ENCODE measurements at regions not wholly inside any gene's neighbourhood (a gene's known extent, or its start where the extent isn't known, plus 50 kb on each side); places are given as distances from the start of the nearest gene placed in this dataset.
"Not testable (repeated sequence)": the region's sequence is repeated elsewhere in the genome, so short reads cannot be mapped to it uniquely, and the experiment has no call there.

DNA sequence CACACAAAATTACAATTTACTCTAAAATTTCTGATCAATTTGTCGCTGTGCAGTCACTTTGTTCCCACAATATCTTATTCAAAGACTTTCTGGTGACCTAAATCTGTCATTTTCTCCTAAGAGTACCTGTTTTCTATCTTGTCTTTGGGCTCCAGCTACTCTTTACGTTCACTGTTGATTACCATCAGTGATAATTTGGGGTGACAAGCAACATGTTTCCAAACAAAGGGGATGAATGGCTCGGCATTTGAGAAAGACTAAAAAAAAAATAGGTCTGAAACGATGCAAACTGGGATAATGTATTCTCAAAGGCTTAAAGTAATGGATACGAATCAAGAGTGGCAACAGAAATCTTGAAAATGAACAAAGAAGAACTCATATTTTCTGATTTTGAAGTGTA is 205.2 kb upstream of the DAB2 start:
- Histone ChIP-seq H3K27me3 (ENCODE audit: control insufficient read depth, insufficient read depth, low read length, poor library complexity, severe bottlenecking) (no peaks in the 10 kb centered on the region), H3K4me3 (ENCODE audit: insufficient read depth, low read depth, low read length) (no peak overlapping the region), H3K36me3 (ENCODE audit: control insufficient read depth, insufficient read depth, low read length) (no peaks in the 10 kb centered on the region), H3K9me3 (ENCODE audit: control insufficient read depth, low read length) (no peaks in the 10 kb centered on the region), H3K27ac (ENCODE audit: insufficient read depth, low read depth, low read length, poor library complexity, severe bottlenecking) (no peak overlapping the region), H3K4me1 (ENCODE audit: control insufficient read depth, insufficient read depth, low read length) (no peaks in the 10 kb centered on the region)
- WGBS, 2 experiments: 94 to 95% methylated on average over 5 of the region's 5 CpGs

- no peaks in the 10 kb centered on the region for H3K9me3 ChIP-seq (ENCODE audit: control insufficient read depth, low read length)
- H3K27ac ChIP-seq (ENCODE audit: insufficient read depth, low read depth, low read length, poor library complexity, severe bottlenecking): no peak overlapping the region
- H3K4me1 ChIP-seq (ENCODE audit: control insufficient read depth, insufficient read depth, low read length): no peaks in the 10 kb centered on the region
- no peaks in the 10 kb centered on the region for H3K27me3 ChIP-seq (ENCODE audit: control insufficient read depth, insufficient read depth, low read length, poor library complexity, severe bottlenecking)
- no peak overlapping the region for H3K4me3 ChIP-seq (ENCODE audit: insufficient read depth, low read depth, low read length)
- WGBS, 2 experiments: 98 to 99% methylated on average over 2 of the region's 2 CpGs
- no peaks in the 10 kb centered on the region for H3K36me3 ChIP-seq (ENCODE audit: control insufficient read depth, insufficient read depth, low read length)
These were observed 203.6 kb upstream of the DAB2 start for GRCh38 chr5:39628348-39628747.

DNA sequence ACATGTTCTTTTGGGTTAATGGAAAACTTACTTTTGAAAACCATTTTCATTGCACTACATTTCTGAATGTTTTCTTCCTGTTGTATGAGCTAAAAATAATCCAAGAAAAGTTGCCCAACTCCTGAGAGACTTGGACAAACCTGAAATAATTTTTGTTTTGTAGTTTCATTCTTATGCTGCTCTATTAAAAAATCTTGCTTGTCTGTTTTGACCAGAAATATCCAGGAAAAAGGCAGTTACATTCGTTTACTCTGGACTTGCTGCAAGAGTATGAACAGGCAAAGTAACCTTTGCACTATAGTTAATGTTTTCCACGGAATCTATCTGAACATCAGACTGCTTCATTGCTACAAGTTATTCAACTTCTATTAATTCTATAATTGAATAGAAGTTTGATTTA is 200.1 kb upstream of the DAB2 start:
- H3K27ac ChIP-seq (ENCODE audit: insufficient read depth, low read depth, low read length, poor library complexity, severe bottlenecking): no peak overlapping the region
- no peaks in the 10 kb centered on the region for H3K9me3 ChIP-seq (ENCODE audit: control insufficient read depth, low read length)
- H3K36me3 ChIP-seq (ENCODE audit: control insufficient read depth, insufficient read depth, low read length): no peaks in the 10 kb centered on the region
- no peak overlapping the region for H3K4me3 ChIP-seq (ENCODE audit: insufficient read depth, low read depth, low read length)
- WGBS, 2 experiments: 96% methylated on average over 1 to 2 of the region's 2 CpGs
- H3K27me3 ChIP-seq (ENCODE audit: control insufficient read depth, insufficient read depth, low read length, poor library complexity, severe bottlenecking): no peaks in the 10 kb centered on the region
- no peaks in the 10 kb centered on the region for H3K4me1 ChIP-seq (ENCODE audit: control insufficient read depth, insufficient read depth, low read length)

- Histone ChIP-seq H3K9me3 (ENCODE audit: control insufficient read depth, low read length) (no peaks in the 10 kb centered on the region), H3K36me3 (ENCODE audit: control insufficient read depth, insufficient read depth, low read length) (no peaks in the 10 kb centered on the region), H3K4me1 (ENCODE audit: control insufficient read depth, insufficient read depth, low read length) (no peaks in the 10 kb centered on the region), H3K4me3 (ENCODE audit: insufficient read depth, low read depth, low read length) (no peak overlapping the region), H3K27ac (ENCODE audit: insufficient read depth, low read depth, low read length, poor library complexity, severe bottlenecking) (no peak overlapping the region), H3K27me3 (ENCODE audit: control insufficient read depth, insufficient read depth, low read length, poor library complexity, severe bottlenecking) (no peaks in the 10 kb centered on the region)
- WGBS, 2 experiments: 91% methylated on average over 1 of the region's 1 CpG; no CpG with 5 or more reads in 1 of the 2 experiments
These were observed 199.6 kb upstream of the DAB2 start for GRCh38 chr5:39624268-39624886.

DNA sequence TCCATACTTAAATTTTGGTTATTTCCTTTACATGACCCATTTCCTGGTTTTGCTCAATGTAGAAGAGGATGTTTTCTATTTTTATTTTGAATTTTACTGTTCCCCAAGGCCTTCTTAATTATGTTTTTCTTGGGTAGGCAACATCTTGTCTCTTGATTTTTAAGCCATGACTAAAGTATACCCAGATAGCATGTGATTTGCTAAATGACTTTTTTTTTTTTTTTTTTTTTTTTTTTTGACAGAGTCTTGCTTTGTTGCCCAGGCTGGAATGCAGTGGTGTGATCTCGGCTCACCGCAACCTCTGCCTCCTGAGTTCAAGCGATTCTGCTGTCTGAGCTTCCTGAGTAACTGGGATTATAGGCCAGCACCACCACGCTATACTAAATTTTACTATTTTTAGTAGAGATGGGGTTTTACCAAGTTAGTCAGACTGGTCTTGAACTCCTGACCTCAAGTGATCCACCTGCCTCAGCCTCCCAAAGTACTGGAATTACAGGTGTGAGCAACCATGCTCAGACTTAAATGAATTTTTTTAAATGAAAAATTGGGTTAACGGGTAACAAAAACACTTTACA is 198.6 kb upstream of the DAB2 start:
- Histone ChIP-seq H3K27ac (ENCODE audit: insufficient read depth, low read depth, low read length, poor library complexity, severe bottlenecking) (no peak overlapping the region), H3K27me3 (ENCODE audit: control insufficient read depth, insufficient read depth, low read length, poor library complexity, severe bottlenecking) (no peaks in the 10 kb centered on the region), H3K36me3 (ENCODE audit: control insufficient read depth, insufficient read depth, low read length) (no peaks in the 10 kb centered on the region), H3K4me1 (ENCODE audit: control insufficient read depth, insufficient read depth, low read length) (no peaks in the 10 kb centered on the region), H3K9me3 (ENCODE audit: control insufficient read depth, low read length) (no peaks in the 10 kb centered on the region), H3K4me3 (ENCODE audit: insufficient read depth, low read depth, low read length) (no peak overlapping the region)
- 94 to 95% methylated on average over 5 of the region's 5 CpGs for WGBS, 2 experiments

GRCh38 chr5:39622281-39622680 is 197.5 kb upstream of the DAB2 start:
- Histone ChIP-seq H3K27me3 (ENCODE audit: control insufficient read depth, insufficient read depth, low read length, poor library complexity, severe bottlenecking) (no peaks in the 10 kb centered on the region), H3K4me1 (ENCODE audit: control insufficient read depth, insufficient read depth, low read length) (no peaks in the 10 kb centered on the region), H3K4me3 (ENCODE audit: insufficient read depth, low read depth, low read length) (no peak overlapping the region), H3K9me3 (ENCODE audit: control insufficient read depth, low read length) (no peaks in the 10 kb centered on the region), H3K36me3 (ENCODE audit: control insufficient read depth, insufficient read depth, low read length) (no peaks in the 10 kb centered on the region), H3K27ac (ENCODE audit: insufficient read depth, low read depth, low read length, poor library complexity, severe bottlenecking) (no peak overlapping the region)
- WGBS, 2 experiments: 93 to 94% methylated on average over 5 to 6 of the region's 6 CpGs

- H3K9me3 ChIP-seq (ENCODE audit: control insufficient read depth, low read length): no peaks in the 10 kb centered on the region
- no peaks in the 10 kb centered on the region for H3K27me3 ChIP-seq (ENCODE audit: control insufficient read depth, insufficient read depth, low read length, poor library complexity, severe bottlenecking)
- H3K36me3 ChIP-seq (ENCODE audit: control insufficient read depth, insufficient read depth, low read length): no peaks in the 10 kb centered on the region
- no peaks in the 10 kb centered on the region for H3K4me1 ChIP-seq (ENCODE audit: control insufficient read depth, insufficient read depth, low read length)
- 82 to 91% methylated on average over 3 to 4 of the region's 4 CpGs for WGBS, 2 experiments
- H3K27ac ChIP-seq (ENCODE audit: insufficient read depth, low read depth, low read length, poor library complexity, severe bottlenecking): no peak overlapping the region
- H3K4me3 ChIP-seq (ENCODE audit: insufficient read depth, low read depth, low read length): no peak overlapping the region
These were observed 194.5 kb upstream of the DAB2 start for GRCh38 chr5:39619168-39619818.

DNA sequence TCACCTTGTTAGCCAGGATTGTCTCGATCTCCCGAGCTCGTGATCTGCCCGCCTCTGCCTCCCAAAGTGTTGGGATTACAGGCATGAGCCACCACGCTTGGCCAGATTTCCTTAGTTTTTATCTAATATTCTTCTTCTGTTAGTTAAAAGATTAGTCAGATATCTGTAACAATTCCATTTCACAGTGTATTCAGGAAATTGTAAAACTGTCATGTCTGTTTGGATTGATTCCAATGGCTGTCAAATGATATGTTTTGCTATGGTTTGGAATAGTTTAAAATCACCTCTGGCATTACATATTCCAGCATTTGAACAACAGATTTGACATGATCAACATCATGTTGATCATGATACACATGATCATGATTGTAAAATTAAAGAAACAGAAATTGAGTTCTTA is 193.6 kb upstream of the DAB2 start:
- Histone ChIP-seq H3K36me3 (ENCODE audit: control insufficient read depth, insufficient read depth, low read length) (no peaks in the 10 kb centered on the region), H3K4me1 (ENCODE audit: control insufficient read depth, insufficient read depth, low read length) (no peaks in the 10 kb centered on the region), H3K4me3 (ENCODE audit: insufficient read depth, low read depth, low read length) (no peak overlapping the region), H3K27me3 (ENCODE audit: control insufficient read depth, insufficient read depth, low read length, poor library complexity, severe bottlenecking) (no peaks in the 10 kb centered on the region), H3K9me3 (ENCODE audit: control insufficient read depth, low read length) (no peaks in the 10 kb centered on the region), H3K27ac (ENCODE audit: insufficient read depth, low read depth, low read length, poor library complexity, severe bottlenecking) (no peak overlapping the region)
- WGBS, 2 experiments: 91 to 98% methylated on average over 4 to 5 of the region's 5 CpGs

- H3K9me3 ChIP-seq (ENCODE audit: control insufficient read depth, low read length): no peaks in the 10 kb centered on the region
- no peaks in the 10 kb centered on the region for H3K36me3 ChIP-seq (ENCODE audit: control insufficient read depth, insufficient read depth, low read length)
- 95 to 100% methylated on average over 1 of the region's 1 CpG for WGBS, 2 experiments
- no peaks in the 10 kb centered on the region for H3K27me3 ChIP-seq (ENCODE audit: control insufficient read depth, insufficient read depth, low read length, poor library complexity, severe bottlenecking)
- no peaks in the 10 kb centered on the region for H3K4me1 ChIP-seq (ENCODE audit: control insufficient read depth, insufficient read depth, low read length)
- H3K4me3 ChIP-seq (ENCODE audit: insufficient read depth, low read depth, low read length): no peak overlapping the region
- H3K27ac ChIP-seq (ENCODE audit: insufficient read depth, low read depth, low read length, poor library complexity, severe bottlenecking): no peak overlapping the region
These were observed 191.4 kb upstream of the DAB2 start for GRCh38 chr5:39616131-39616530.

DNA sequence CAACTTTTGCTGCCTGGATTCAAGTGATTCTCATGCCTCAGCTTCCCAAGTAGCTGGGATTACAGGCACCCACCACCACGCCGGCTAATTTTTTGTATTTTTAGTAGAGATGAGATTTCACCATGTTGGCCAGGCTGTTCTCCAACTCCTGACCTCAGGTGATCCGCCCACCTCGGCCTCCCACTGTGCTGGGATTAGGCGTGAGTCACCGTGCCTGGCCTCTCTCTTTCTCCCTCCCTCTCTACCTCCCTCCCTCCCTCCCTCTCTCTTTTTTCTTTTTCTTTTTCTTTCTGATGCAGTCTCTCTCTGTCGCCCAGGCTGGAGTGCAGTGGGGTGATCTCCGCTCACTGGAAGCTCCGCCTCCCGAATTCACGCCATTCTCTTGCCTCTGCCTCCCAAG is 186.3 kb upstream of the DAB2 start:
- not testable (repeated sequence) for H3K4me1 ChIP-seq (ENCODE audit: control insufficient read depth, insufficient read depth, low read length); H3K9me3 ChIP-seq (ENCODE audit: control insufficient read depth, low read length); H3K36me3 ChIP-seq (ENCODE audit: control insufficient read depth, insufficient read depth, low read length); H3K4me3 ChIP-seq (ENCODE audit: insufficient read depth, low read depth, low read length); H3K27ac ChIP-seq (ENCODE audit: insufficient read depth, low read depth, low read length, poor library complexity, severe bottlenecking); H3K27me3 ChIP-seq (ENCODE audit: control insufficient read depth, insufficient read depth, low read length, poor library complexity, severe bottlenecking)
- 91% methylated on average over 11 of the region's 11 CpGs for WGBS, 2 experiments

Measured in ectodermal cell (in vitro differentiated cells).